GM23338 (cell line): ENCODE measurements at regions not wholly inside any gene's neighbourhood (a gene's known extent, or its start where the extent isn't known, plus 50 kb on each side); places are given as distances from the start of the nearest gene placed in this dataset.

Source experiments
- ATAC-seq: fragments of 200-7000 bp; cut with Tn5 transposase; 3 replicates; pipeline ENCODE4 v1.9.1; 2020
- DNase-seq: peaks from one replicate; pipeline ENCODE4 v3.0.0-alpha.2; 2015; ENCODE audit warnings: low spot score
- H2AFZ ChIP-seq: fragments of 200-600 bp; sonication (generic); 2 replicates; pipeline ENCODE4 v1.8.0; 2016; ENCODE audit warnings: antibody characterized with exemption, mild to moderate bottlenecking, moderate library complexity
- H3F3A ChIP-seq: fragments of 200-600 bp; sonication (generic); replicated peaks from 2 replicates; pipeline ENCODE4 v1.8.0; 2017; ENCODE audit warnings: antibody characterized with exemption, mixed run types, low read depth
- H3K27ac ChIP-seq: fragments of 200-600 bp; sonication (generic); 2 replicates; pipeline ENCODE4 v1.6.1; 2016; ENCODE audit warnings: low read depth
- H3K27me3 ChIP-seq: fragments of 200-600 bp; sonication (generic); 2 replicates; pipeline ENCODE4 v1.8.0; 2016; ENCODE audit warnings: mild to moderate bottlenecking, mixed run types, moderate library complexity; ENCODE audit not compliant: insufficient read depth
- H3K36me3 ChIP-seq: fragments of 200-600 bp; sonication (generic); 2 replicates; pipeline ENCODE4 v1.8.0; 2016; ENCODE audit warnings: mild to moderate bottlenecking; ENCODE audit not compliant: insufficient read depth
- H3K4me1 ChIP-seq: fragments of 200-600 bp; sonication (generic); 2 replicates; pipeline ENCODE4 v1.8.0; 2016; ENCODE audit warnings: mild to moderate bottlenecking, moderate library complexity; ENCODE audit not compliant: insufficient read depth
- H3K4me2 ChIP-seq: fragments of 200-600 bp; sonication (generic); 2 replicates; pipeline ENCODE4 v1.7.1; 2017; ENCODE audit warnings: mixed run types
- H3K4me3 ChIP-seq: fragments of 200-600 bp; sonication (generic); 2 replicates; pipeline ENCODE4 v1.6.1; 2016; ENCODE audit warnings: mixed run types
- H3K79me2 ChIP-seq: fragments of 200-600 bp; sonication (generic); replicated peaks from 2 replicates; pipeline ENCODE4 v1.8.0; 2017; ENCODE audit warnings: mild to moderate bottlenecking; ENCODE audit not compliant: insufficient read depth
- H3K9me2 ChIP-seq: fragments of 200-600 bp; sonication (generic); 2 replicates; pipeline ENCODE4 v1.8.0; 2017; ENCODE audit not compliant: insufficient read depth
- H4K20me1 ChIP-seq: fragments of 200-600 bp; sonication (generic); replicated peaks from 2 replicates; pipeline ENCODE4 v1.8.0; 2017; ENCODE audit warnings: mild to moderate bottlenecking; ENCODE audit not compliant: insufficient read depth
- H3K27ac Mint-ChIP-seq: 2 replicates; pipeline ENCODE4 v1.8.0; 2020; ENCODE audit warnings: inconsistent platforms, mild to moderate bottlenecking, moderate library complexity, mixed read lengths
- H3K27me3 Mint-ChIP-seq: 3 replicates; pipeline ENCODE4 v1.8.0; 2022; ENCODE audit warnings: low read depth, mild to moderate bottlenecking, moderate library complexity, mixed read lengths, inconsistent platforms; ENCODE audit not compliant: insufficient read depth, poor library complexity
- H3K36me3 Mint-ChIP-seq: 3 replicates; pipeline ENCODE4 v1.8.0; 2021; ENCODE audit warnings: low read depth, mild to moderate bottlenecking, inconsistent platforms, moderate library complexity, mixed read lengths
- H3K4me1 Mint-ChIP-seq: 3 replicates; pipeline ENCODE4 v1.8.0; 2020; ENCODE audit warnings: mild to moderate bottlenecking, inconsistent platforms, mixed read lengths
- H3K4me3 Mint-ChIP-seq: 3 replicates; pipeline ENCODE4 v1.8.0; 2021; ENCODE audit warnings: moderate library complexity, mild to moderate bottlenecking, inconsistent platforms, mixed read lengths
- H3K9me3 Mint-ChIP-seq: 3 replicates; pipeline ENCODE4 v1.8.0; 2020; ENCODE audit warnings: moderate library complexity, mild to moderate bottlenecking, inconsistent platforms, mixed read lengths
- CREB1 ChIP-seq: fragments of 250-450 bp; sonication (Bioruptor Pico); IDR thresholded peaks from 2 replicates; pipeline ENCODE4 v1.5.0; 2020; ENCODE audit warnings: low read depth, mild to moderate bottlenecking, moderate library complexity
- EZH2 ChIP-seq: fragments of 200-600 bp; sonication (generic); IDR thresholded peaks from one replicate; pipeline ENCODE4 v1.8.0; 2017; ENCODE audit warnings: antibody characterized with exemption, mild to moderate bottlenecking, low read depth; ENCODE audit not compliant: unreplicated experiment
- EZH2phosphoT487 ChIP-seq: fragments of 200-600 bp; sonication (generic); IDR thresholded peaks from one replicate; pipeline ENCODE4 v1.8.1; 2018; ENCODE audit warnings: antibody characterized with exemption; ENCODE audit not compliant: unreplicated experiment
- NANOG ChIP-seq: IDR thresholded peaks from 2 replicates; pipeline ENCODE4 v1.6.1; 2016; ENCODE audit warnings: antibody characterized with exemption, borderline replicate concordance
- POLR2AphosphoS5 ChIP-seq: IDR thresholded peaks from 2 replicates; pipeline ENCODE4 v1.6.1; 2016; ENCODE audit warnings: antibody characterized with exemption, low read depth
- STAT1 ChIP-seq: IDR thresholded peaks from one replicate; pipeline ENCODE4 v1.6.1; 2016; ENCODE audit warnings: antibody characterized with exemption; ENCODE audit not compliant: unreplicated experiment
- ZNF114 ChIP-seq: fragments of 250-450 bp; sonication (Bioruptor Pico); IDR thresholded peaks from 2 replicates; pipeline ENCODE4 v1.5.0; 2020; ENCODE audit warnings: mild to moderate bottlenecking, moderate library complexity
- ZNF331 ChIP-seq: fragments of 250-450 bp; sonication (Bioruptor Pico); IDR thresholded peaks from 2 replicates; pipeline ENCODE4 v1.5.0; 2020; ENCODE audit warnings: low read depth, mild to moderate bottlenecking, moderate library complexity
- TF ChIP-seq, protein P1 (sequence below): IDR thresholded peaks from 2 replicates; pipeline ENCODE4 v1.6.1; 2016; ENCODE audit warnings: antibody characterized with exemption
- TF ChIP-seq, protein P2 (sequence below): fragments of 250-450 bp; sonication (Bioruptor Pico); IDR thresholded peaks from 2 replicates; pipeline ENCODE4 v1.5.0; 2020; ENCODE audit warnings: mild to moderate bottlenecking, moderate library complexity
- TF ChIP-seq, protein P3 (sequence below), 2 experiments: fragments of 200-600 bp in 1 of 2; sonication (generic) in 1 of 2; conservative IDR thresholded peaks; 2 replicates each; pipeline versions ENCODE4 v1.5.1 to v1.6.1; 2016 to 2017; ENCODE audit warnings: antibody characterized with exemption in 2 of 2, low read depth in 2 of 2, mild to moderate bottlenecking in 2 of 2, moderate library complexity in 1 of 2
- TF ChIP-seq, protein P4 (sequence below): IDR thresholded peaks from one replicate; pipeline ENCODE4 v1.6.1; 2018; ENCODE audit warnings: antibody characterized with exemption; ENCODE audit not compliant: unreplicated experiment

DNA sequence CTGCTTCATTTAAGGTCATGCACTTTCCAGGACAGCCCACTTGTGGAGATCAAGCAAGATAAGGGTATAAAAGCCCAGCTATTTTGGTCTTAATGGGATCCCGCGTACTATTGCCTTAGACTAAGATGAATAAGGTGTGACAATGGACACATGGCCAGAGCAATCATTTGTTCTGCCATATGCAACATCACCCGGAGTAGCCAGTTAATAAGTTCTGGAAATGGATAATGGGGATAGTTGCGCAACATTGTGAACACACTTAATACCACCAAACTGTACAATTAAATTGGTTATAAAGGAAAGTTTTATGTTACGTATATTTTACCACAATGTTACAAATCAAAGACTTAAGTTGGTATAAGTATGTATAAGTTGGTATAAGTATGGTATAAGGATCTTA, 674.5 kb downstream of the HDGFL1 start (continued):
- TF ChIP-seq STAT1 (no peak), ZNF114 (CRISPR knock-in tag) (no peak)
- TF ChIP-seq, protein P1, sequence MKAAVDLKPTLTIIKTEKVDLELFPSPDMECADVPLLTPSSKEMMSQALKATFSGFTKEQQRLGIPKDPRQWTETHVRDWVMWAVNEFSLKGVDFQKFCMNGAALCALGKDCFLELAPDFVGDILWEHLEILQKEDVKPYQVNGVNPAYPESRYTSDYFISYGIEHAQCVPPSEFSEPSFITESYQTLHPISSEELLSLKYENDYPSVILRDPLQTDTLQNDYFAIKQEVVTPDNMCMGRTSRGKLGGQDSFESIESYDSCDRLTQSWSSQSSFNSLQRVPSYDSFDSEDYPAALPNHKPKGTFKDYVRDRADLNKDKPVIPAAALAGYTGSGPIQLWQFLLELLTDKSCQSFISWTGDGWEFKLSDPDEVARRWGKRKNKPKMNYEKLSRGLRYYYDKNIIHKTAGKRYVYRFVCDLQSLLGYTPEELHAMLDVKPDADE = no peak

DNA sequence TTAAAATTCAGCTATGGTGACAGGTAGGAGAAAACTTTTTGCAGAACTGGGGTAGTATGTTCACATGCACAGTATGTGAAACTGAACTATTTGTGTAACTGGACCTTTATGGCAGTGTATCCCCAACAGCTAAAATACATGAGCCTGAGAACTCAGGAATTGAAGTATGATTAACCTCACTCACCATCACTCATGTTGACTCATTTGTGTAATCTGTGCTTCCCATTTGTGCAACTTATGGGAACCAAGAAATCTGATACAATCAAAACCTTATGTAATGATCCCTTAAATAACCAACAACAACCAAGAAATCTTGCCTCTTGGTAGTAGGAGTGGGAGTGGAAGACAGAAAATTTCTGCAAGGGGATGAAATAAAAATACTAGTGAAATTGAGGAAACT, 674.9 kb downstream of the HDGFL1 start:
- ATAC-seq (no peak), DNase-seq (no peak)
- no peaks in the 10 kb centered on the region for H3K9me3 Mint-ChIP-seq
- H3K4me3 Mint-ChIP-seq = no peak overlapping the region
- H3F3A ChIP-seq = no peaks in the 10 kb centered on the region
- H3K79me2 ChIP-seq = no peaks in the 10 kb centered on the region
- H3K4me1 ChIP-seq = no peaks in the 10 kb centered on the region
- H3K27me3 Mint-ChIP-seq = no peaks in the 10 kb centered on the region
- no peak overlapping the region for H3K27ac Mint-ChIP-seq
- no peaks in the 10 kb centered on the region for H3K36me3 ChIP-seq
- no peaks in the 10 kb centered on the region for H3K36me3 Mint-ChIP-seq
- peaks cover 8% of the 10 kb centered on the region; the same call in 1 of the 2 replicates for H3K9me2 ChIP-seq
- H3K4me1 Mint-ChIP-seq = no peaks in the 10 kb centered on the region
- H4K20me1 ChIP-seq = no peaks in the 10 kb centered on the region
- H3K27ac ChIP-seq = no peak overlapping the region
- H3K4me3 ChIP-seq = no peak overlapping the region
- no peak overlapping the region for H3K4me2 ChIP-seq
- no peaks in the 10 kb centered on the region for H3K27me3 ChIP-seq
- H2AFZ ChIP-seq = no peak overlapping the region
- no peak for TF ChIP-seq ZNF331 (CRISPR knock-in tag)
- TF ChIP-seq CREB1 (CRISPR knock-in tag) = no peak
- TF ChIP-seq POLR2AphosphoS5 = no peak
- TF ChIP-seq, protein P2, sequence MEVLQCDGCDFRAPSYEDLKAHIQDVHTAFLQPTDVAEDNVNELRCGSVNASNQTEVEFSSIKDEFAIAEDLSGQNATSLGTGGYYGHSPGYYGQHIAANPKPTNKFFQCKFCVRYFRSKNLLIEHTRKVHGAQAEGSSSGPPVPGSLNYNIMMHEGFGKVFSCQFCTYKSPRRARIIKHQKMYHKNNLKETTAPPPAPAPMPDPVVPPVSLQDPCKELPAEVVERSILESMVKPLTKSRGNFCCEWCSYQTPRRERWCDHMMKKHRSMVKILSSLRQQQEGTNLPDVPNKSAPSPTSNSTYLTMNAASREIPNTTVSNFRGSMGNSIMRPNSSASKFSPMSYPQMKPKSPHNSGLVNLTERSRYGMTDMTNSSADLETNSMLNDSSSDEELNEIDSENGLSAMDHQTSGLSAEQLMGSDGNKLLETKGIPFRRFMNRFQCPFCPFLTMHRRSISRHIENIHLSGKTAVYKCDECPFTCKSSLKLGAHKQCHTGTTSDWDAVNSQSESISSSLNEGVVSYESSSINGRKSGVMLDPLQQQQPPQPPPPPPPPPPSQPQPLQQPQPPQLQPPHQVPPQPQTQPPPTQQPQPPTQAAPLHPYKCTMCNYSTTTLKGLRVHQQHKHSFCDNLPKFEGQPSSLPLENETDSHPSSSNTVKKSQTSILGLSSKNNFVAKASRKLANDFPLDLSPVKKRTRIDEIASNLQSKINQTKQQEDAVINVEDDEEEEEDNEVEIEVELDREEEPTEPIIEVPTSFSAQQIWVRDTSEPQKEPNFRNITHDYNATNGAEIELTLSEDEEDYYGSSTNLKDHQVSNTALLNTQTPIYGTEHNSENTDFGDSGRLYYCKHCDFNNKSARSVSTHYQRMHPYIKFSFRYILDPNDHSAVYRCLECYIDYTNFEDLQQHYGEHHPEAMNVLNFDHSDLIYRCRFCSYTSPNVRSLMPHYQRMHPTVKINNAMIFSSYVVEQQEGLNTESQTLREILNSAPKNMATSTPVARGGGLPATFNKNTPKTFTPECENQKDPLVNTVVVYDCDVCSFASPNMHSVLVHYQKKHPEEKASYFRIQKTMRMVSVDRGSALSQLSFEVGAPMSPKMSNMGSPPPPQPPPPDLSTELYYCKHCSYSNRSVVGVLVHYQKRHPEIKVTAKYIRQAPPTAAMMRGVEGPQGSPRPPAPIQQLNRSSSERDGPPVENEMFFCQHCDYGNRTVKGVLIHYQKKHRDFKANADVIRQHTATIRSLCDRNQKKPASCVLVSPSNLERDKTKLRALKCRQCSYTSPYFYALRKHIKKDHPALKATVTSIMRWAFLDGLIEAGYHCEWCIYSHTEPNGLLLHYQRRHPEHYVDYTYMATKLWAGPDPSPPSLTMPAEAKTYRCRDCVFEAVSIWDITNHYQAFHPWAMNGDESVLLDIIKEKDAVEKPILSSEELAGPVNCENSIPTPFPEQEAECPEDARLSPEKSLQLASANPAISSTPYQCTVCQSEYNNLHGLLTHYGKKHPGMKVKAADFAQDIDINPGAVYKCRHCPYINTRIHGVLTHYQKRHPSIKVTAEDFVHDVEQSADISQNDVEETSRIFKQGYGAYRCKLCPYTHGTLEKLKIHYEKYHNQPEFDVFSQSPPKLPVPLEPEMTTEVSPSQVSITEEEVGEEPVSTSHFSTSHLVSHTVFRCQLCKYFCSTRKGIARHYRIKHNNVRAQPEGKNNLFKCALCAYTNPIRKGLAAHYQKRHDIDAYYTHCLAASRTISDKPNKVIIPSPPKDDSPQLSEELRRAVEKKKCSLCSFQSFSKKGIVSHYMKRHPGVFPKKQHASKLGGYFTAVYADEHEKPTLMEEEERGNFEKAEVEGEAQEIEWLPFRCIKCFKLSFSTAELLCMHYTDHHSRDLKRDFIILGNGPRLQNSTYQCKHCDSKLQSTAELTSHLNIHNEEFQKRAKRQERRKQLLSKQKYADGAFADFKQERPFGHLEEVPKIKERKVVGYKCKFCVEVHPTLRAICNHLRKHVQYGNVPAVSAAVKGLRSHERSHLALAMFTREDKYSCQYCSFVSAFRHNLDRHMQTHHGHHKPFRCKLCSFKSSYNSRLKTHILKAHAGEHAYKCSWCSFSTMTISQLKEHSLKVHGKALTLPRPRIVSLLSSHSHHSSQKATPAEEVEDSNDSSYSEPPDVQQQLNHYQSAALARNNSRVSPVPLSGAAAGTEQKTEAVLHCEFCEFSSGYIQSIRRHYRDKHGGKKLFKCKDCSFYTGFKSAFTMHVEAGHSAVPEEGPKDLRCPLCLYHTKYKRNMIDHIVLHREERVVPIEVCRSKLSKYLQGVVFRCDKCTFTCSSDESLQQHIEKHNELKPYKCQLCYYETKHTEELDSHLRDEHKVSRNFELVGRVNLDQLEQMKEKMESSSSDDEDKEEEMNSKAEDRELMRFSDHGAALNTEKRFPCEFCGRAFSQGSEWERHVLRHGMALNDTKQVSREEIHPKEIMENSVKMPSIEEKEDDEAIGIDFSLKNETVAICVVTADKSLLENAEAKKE (CRISPR knock-in tag) = no peak
- TF ChIP-seq EZH2phosphoT487 = no peak
- TF ChIP-seq, protein P3, sequence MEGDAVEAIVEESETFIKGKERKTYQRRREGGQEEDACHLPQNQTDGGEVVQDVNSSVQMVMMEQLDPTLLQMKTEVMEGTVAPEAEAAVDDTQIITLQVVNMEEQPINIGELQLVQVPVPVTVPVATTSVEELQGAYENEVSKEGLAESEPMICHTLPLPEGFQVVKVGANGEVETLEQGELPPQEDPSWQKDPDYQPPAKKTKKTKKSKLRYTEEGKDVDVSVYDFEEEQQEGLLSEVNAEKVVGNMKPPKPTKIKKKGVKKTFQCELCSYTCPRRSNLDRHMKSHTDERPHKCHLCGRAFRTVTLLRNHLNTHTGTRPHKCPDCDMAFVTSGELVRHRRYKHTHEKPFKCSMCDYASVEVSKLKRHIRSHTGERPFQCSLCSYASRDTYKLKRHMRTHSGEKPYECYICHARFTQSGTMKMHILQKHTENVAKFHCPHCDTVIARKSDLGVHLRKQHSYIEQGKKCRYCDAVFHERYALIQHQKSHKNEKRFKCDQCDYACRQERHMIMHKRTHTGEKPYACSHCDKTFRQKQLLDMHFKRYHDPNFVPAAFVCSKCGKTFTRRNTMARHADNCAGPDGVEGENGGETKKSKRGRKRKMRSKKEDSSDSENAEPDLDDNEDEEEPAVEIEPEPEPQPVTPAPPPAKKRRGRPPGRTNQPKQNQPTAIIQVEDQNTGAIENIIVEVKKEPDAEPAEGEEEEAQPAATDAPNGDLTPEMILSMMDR (conservative IDR thresholded peaks at IDR 0.05; ENCODE audit: low read depth in 2 of 2) = no peak
- TF ChIP-seq ZNF114 (CRISPR knock-in tag) = no peak
- TF ChIP-seq, protein P1 = no peak
- TF ChIP-seq NANOG = no peak
- TF ChIP-seq, protein P4, sequence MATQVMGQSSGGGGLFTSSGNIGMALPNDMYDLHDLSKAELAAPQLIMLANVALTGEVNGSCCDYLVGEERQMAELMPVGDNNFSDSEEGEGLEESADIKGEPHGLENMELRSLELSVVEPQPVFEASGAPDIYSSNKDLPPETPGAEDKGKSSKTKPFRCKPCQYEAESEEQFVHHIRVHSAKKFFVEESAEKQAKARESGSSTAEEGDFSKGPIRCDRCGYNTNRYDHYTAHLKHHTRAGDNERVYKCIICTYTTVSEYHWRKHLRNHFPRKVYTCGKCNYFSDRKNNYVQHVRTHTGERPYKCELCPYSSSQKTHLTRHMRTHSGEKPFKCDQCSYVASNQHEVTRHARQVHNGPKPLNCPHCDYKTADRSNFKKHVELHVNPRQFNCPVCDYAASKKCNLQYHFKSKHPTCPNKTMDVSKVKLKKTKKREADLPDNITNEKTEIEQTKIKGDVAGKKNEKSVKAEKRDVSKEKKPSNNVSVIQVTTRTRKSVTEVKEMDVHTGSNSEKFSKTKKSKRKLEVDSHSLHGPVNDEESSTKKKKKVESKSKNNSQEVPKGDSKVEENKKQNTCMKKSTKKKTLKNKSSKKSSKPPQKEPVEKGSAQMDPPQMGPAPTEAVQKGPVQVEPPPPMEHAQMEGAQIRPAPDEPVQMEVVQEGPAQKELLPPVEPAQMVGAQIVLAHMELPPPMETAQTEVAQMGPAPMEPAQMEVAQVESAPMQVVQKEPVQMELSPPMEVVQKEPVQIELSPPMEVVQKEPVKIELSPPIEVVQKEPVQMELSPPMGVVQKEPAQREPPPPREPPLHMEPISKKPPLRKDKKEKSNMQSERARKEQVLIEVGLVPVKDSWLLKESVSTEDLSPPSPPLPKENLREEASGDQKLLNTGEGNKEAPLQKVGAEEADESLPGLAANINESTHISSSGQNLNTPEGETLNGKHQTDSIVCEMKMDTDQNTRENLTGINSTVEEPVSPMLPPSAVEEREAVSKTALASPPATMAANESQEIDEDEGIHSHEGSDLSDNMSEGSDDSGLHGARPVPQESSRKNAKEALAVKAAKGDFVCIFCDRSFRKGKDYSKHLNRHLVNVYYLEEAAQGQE = no peak
- no peak for TF ChIP-seq EZH2
